NCI-H2107 (cell line): ENCODE measurements at regions not wholly inside any gene's neighbourhood (a gene's known extent, or its start where the extent isn't known, plus 50 kb on each side); places are given as distances from the start of the nearest gene placed in this dataset.

Source experiments
- DNase-seq: peaks from one replicate; lab custom pipeline; 2025; lab: John Stamatoyannopoulos, UW

- no peak for DNase-seq
Measured at GRCh38 chr15:96390986-96391385, 60.5 kb downstream of the NR2F2 start.

GRCh38 chr15:96392380-96393208 lies 62.1 kb downstream of the NR2F2 start:
- DNase-seq: no peak

GRCh38 chr15:96393209-96393513 lies 62.7 kb downstream of the NR2F2 start:
- no peak for DNase-seq

GRCh38 chr15:96395687-96396086 lies 65.2 kb downstream of the NR2F2 start:
- no peak for DNase-seq

- DNase-seq: no peak
Measured at GRCh38 chr15:96398776-96399175, 68.3 kb downstream of the NR2F2 start.

GRCh38 chr15:96402403-96402802 lies 71.9 kb downstream of the NR2F2 start:
- DNase-seq: no peak

GRCh38 chr15:96403071-96403470 lies 72.6 kb downstream of the NR2F2 start:
- DNase-seq: no peak

- DNase-seq: no peak
Measured at GRCh38 chr15:96403932-96404331, 73.4 kb downstream of the NR2F2 start.

- no peak for DNase-seq
Measured at GRCh38 chr15:96404560-96404959, 74.1 kb downstream of the NR2F2 start.

GRCh38 chr15:96406291-96406690 lies 75.8 kb downstream of the NR2F2 start:
- DNase-seq: no peak

GRCh38 chr15:96406701-96407100 lies 76.2 kb downstream of the NR2F2 start:
- no peak for DNase-seq

- no peak for DNase-seq
Measured at GRCh38 chr15:96407482-96407881, 77.0 kb downstream of the NR2F2 start.

GRCh38 chr15:96408591-96409183 lies 78.2 kb downstream of the NR2F2 start:
- no peak for DNase-seq

- no peak for DNase-seq
Measured at GRCh38 chr15:96409215-96410138, 79.0 kb downstream of the NR2F2 start.

GRCh38 chr15:96410175-96411055 lies 79.9 kb downstream of the NR2F2 start:
- DNase-seq: no peak

- DNase-seq: no peak
Measured at GRCh38 chr15:96411056-96412031, 80.8 kb downstream of the NR2F2 start.

GRCh38 chr15:96412045-96412905 lies 81.8 kb downstream of the NR2F2 start:
- no peak for DNase-seq

GRCh38 chr15:96412906-96413231 lies 82.4 kb downstream of the NR2F2 start:
- DNase-seq: no peak

GRCh38 chr15:96413657-96414056 lies 83.2 kb downstream of the NR2F2 start:
- no peak for DNase-seq

GRCh38 chr15:96414875-96415274 lies 84.4 kb downstream of the NR2F2 start:
- DNase-seq: no peak
